HL-60 (cell line): ENCODE measurements at regions not wholly inside any gene's neighbourhood (a gene's known extent, or its start where the extent isn't known, plus 50 kb on each side); places are given as distances from the start of the nearest gene placed in this dataset.

Source experiments
- DNase-seq, 2 experiments: peaks; one replicate each; pipeline ENCODE4 v3.0.0-alpha.2; 2010 to 2020; ENCODE audit warnings: low read depth in 1 of 2, low spot score in 1 of 2
- H3K27ac ChIP-seq: fragments of 250-450 bp; sonication (Bioruptor Pico); replicated peaks from 2 replicates; pipeline ENCODE4 v1.5.1; 2020; ENCODE audit warnings: mild to moderate bottlenecking, moderate library complexity
- H3K27me3 ChIP-seq: fragments of 250-450 bp; sonication (Bioruptor Pico); 2 replicates; pipeline ENCODE4 v1.5.1; 2021; ENCODE audit warnings: mild to moderate bottlenecking, moderate library complexity; ENCODE audit not compliant: insufficient read depth, poor library complexity, severe bottlenecking
- H3K4me3 ChIP-seq: replicated peaks from 2 replicates; pipeline ENCODE4 v1.5.1; 2011; ENCODE audit warnings: mild to moderate bottlenecking, control low read depth, low read length; ENCODE audit not compliant: insufficient read depth
- GABPA ChIP-seq: IDR thresholded peaks from 2 replicates; pipeline ENCODE4 v1.6.1; 2012; ENCODE audit warnings: low read depth
- POLR2AphosphoS5 ChIP-seq: IDR thresholded peaks from 2 replicates; pipeline ENCODE4 v1.6.1; 2012; ENCODE audit warnings: low read depth
- SPI1 ChIP-seq: IDR thresholded peaks from 2 replicates; pipeline ENCODE4 v1.6.1; 2012; ENCODE audit warnings: low read depth, mild to moderate bottlenecking, borderline replicate concordance
- TF ChIP-seq, protein P1 (sequence below): IDR thresholded peaks from 2 replicates; pipeline ENCODE4 v1.6.1; 2012; ENCODE audit warnings: low read depth; ENCODE audit not compliant: insufficient replicate concordance
- TF ChIP-seq, protein P2 (sequence below): IDR thresholded peaks from one replicate; pipeline ENCODE4 v1.5.1; 2011; ENCODE audit warnings: low read length, control low read depth, inconsistent platforms; ENCODE audit not compliant: insufficient read depth

DNA sequence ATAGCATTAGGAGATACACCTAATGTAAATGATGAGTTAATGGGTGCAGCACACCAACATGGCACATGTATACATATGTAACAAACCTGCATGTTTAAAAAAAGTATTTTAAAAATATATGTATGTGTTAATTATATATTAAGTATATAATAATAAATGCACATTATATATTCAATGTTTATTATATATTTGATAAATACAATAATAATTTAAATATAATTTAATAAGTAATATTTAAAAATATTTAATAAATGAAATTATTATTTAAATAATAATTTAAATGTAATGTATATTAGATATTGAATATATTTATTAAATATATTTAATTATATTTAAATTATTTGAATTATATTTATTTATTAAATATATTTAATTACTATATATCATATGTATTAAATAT is 661.3 kb upstream of the COBL start:
- Histone ChIP-seq H3K27me3 (no peaks in the 10 kb centered on the region), H3K4me3 (no peak overlapping the region), H3K27ac (no peak overlapping the region)
- no peak for TF ChIP-seq GABPA
- TF ChIP-seq, protein P1, sequence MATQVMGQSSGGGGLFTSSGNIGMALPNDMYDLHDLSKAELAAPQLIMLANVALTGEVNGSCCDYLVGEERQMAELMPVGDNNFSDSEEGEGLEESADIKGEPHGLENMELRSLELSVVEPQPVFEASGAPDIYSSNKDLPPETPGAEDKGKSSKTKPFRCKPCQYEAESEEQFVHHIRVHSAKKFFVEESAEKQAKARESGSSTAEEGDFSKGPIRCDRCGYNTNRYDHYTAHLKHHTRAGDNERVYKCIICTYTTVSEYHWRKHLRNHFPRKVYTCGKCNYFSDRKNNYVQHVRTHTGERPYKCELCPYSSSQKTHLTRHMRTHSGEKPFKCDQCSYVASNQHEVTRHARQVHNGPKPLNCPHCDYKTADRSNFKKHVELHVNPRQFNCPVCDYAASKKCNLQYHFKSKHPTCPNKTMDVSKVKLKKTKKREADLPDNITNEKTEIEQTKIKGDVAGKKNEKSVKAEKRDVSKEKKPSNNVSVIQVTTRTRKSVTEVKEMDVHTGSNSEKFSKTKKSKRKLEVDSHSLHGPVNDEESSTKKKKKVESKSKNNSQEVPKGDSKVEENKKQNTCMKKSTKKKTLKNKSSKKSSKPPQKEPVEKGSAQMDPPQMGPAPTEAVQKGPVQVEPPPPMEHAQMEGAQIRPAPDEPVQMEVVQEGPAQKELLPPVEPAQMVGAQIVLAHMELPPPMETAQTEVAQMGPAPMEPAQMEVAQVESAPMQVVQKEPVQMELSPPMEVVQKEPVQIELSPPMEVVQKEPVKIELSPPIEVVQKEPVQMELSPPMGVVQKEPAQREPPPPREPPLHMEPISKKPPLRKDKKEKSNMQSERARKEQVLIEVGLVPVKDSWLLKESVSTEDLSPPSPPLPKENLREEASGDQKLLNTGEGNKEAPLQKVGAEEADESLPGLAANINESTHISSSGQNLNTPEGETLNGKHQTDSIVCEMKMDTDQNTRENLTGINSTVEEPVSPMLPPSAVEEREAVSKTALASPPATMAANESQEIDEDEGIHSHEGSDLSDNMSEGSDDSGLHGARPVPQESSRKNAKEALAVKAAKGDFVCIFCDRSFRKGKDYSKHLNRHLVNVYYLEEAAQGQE: no peak
- TF ChIP-seq, protein P2, sequence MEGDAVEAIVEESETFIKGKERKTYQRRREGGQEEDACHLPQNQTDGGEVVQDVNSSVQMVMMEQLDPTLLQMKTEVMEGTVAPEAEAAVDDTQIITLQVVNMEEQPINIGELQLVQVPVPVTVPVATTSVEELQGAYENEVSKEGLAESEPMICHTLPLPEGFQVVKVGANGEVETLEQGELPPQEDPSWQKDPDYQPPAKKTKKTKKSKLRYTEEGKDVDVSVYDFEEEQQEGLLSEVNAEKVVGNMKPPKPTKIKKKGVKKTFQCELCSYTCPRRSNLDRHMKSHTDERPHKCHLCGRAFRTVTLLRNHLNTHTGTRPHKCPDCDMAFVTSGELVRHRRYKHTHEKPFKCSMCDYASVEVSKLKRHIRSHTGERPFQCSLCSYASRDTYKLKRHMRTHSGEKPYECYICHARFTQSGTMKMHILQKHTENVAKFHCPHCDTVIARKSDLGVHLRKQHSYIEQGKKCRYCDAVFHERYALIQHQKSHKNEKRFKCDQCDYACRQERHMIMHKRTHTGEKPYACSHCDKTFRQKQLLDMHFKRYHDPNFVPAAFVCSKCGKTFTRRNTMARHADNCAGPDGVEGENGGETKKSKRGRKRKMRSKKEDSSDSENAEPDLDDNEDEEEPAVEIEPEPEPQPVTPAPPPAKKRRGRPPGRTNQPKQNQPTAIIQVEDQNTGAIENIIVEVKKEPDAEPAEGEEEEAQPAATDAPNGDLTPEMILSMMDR: no peak
- no peak for DNase-seq

DNA sequence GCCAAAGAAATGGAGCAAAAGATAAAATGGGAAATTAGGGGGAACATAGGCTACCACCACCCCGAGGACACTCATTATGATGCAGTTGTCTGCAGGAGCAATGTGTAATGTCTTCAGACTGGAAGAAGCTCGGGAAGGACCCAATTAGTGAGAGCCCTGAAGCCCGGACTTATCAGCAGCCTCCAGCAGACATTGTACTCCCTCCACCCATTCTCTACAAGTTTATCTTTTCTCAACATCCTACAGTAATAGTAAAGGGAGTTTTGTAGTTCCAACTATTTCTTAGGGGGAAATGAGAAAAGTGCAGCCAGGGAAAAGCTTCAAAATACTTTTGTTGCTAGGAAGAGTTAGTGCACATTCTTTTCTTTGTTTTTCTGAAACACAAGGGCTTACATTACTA is 657.3 kb upstream of the COBL start:
- Histone ChIP-seq H3K27ac (no peak overlapping the region), H3K4me3 (no peak overlapping the region), H3K27me3 (no peaks in the 10 kb centered on the region)
- DNase-seq: no peak
- TF ChIP-seq, protein P1: no peak
- TF ChIP-seq, protein P2: no peak
- TF ChIP-seq POLR2AphosphoS5 (no peak), GABPA (no peak), SPI1 (no peak)

DNA sequence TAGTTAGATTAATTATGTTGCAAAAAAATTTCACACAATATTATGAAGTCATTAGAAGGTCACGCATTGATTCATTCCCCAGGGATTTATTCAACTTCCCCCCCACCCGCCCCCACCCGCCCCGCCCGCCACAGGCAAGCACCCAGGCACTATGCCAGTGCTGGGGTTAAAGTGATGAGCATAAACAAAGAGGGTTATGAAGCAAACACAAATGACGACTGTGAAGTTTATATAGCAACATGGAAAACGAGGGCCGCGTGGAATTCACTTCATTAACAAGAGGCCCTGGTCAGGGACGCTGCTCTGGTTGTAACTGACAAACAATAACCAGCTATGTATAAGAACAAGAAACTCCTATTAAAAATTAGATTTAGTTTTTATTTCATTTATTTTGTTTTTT is 656.5 kb upstream of the COBL start:
- no peak overlapping the region for H3K27ac ChIP-seq
- no peaks in the 10 kb centered on the region for H3K27me3 ChIP-seq
- TF ChIP-seq GABPA: no peak
- TF ChIP-seq, protein P1: no peak
- TF ChIP-seq, protein P2: no peak
- TF ChIP-seq SPI1: no peak
- no peak for TF ChIP-seq POLR2AphosphoS5
- H3K4me3 ChIP-seq: no peak overlapping the region
- DNase-seq: no peak
